ENCODE measurements at regions not wholly inside any gene's neighbourhood (a gene's known extent, or its start where the extent isn't known, plus 50 kb on each side); places are given as distances from the start of the nearest gene placed in this dataset.

GRCh38 chr13:73578251-73578875 is 519.6 kb downstream of the KLF5 start:
- TF ChIP-seq POU6F1 (CRISPR knock-in tag; IDR thresholded peaks at IDR 0.05; ENCODE audit: borderline replicate concordance, low read depth) (no peak), ZNF70 (CRISPR knock-in tag; IDR thresholded peaks at IDR 0.05) (no peak), ESRRG (CRISPR knock-in tag; IDR thresholded peaks at IDR 0.05) (no peak), ZNF565 (CRISPR knock-in tag; conservative IDR thresholded peaks at IDR 0.05; ENCODE audit: low read depth) (no peak), RARB (CRISPR knock-in tag; IDR thresholded peaks at IDR 0.05) (no peak), TSHZ2 (CRISPR knock-in tag; IDR thresholded peaks at IDR 0.05) (no peak), OSR1 (CRISPR knock-in tag; IDR thresholded peaks at IDR 0.05) (no peak), PPARA (CRISPR knock-in tag; IDR thresholded peaks at IDR 0.05; ENCODE audit: borderline replicate concordance) (no peak), ZFP30 (CRISPR knock-in tag; IDR thresholded peaks at IDR 0.05) (no peak), ISL1 (CRISPR knock-in tag; IDR thresholded peaks at IDR 0.05) (no peak), ZC3H10 (CRISPR knock-in tag; IDR thresholded peaks at IDR 0.05) (no peak), PATZ1 (CRISPR knock-in tag; IDR thresholded peaks at IDR 0.05; ENCODE audit: borderline replicate concordance) (no peak)
